NOMO-1 (cell line): ENCODE measurements at regions not wholly inside any gene's neighbourhood (a gene's known extent, or its start where the extent isn't known, plus 50 kb on each side); places are given as distances from the start of the nearest gene placed in this dataset.
"Not testable (repeated sequence)": the region's sequence is repeated elsewhere in the genome, so short reads cannot be mapped to it uniquely, and the experiment has no call there.

Experiments used
- DNase-seq, 2 experiments: peaks; one replicate each; lab custom pipeline; 2025; ENCODE audit not compliant: unreplicated experiment in 2 of 2; lab: John Stamatoyannopoulos, UW

DNA sequence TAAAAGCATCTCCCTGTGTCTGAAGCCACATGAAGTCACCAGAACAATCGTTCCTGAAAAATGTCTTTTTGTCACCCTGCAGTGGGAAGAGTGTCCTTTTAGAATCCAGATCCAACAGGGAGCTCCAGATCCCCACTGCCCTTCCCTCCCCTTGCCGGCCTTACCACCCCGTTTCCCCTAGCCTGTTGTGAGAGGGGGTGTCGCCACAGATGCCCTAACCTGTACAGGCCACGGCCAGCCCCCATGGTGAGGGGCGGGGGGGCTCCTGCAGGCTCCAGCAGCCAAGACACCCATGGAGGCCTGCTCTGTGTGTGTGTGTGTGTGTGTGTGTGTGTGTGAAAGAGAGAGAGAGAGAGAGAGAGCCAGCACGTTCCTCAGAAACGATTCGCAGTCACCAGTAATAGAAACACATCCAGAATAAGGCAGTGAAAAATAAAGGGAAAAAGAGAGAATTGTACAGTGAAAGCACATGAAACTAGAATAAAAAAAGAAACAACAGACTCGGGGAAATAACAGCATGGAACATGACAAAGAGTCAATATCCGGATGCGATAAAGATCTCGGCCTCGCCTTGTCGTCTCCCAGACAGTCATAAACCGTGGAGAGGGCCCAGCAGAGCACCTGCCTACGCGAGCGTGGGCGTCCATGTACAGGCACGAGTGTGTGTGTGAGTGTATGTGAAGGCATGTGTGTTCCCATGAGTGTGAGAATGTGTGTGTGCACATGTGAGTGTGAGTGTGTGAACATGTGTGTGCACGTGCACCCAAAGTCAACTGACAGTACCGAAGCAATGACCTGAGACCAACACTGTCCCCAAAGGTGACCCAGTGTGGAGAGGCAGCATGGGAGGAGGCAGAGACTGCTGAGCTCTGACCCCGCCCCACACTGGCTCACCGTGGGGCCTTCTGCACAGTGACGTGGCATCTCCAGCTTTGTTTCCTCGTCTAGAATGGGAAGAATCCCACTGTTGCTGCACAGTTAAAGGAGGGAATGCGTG, 303.8 kb downstream of the NPHP4 start:
- no peak for DNase-seq

DNA sequence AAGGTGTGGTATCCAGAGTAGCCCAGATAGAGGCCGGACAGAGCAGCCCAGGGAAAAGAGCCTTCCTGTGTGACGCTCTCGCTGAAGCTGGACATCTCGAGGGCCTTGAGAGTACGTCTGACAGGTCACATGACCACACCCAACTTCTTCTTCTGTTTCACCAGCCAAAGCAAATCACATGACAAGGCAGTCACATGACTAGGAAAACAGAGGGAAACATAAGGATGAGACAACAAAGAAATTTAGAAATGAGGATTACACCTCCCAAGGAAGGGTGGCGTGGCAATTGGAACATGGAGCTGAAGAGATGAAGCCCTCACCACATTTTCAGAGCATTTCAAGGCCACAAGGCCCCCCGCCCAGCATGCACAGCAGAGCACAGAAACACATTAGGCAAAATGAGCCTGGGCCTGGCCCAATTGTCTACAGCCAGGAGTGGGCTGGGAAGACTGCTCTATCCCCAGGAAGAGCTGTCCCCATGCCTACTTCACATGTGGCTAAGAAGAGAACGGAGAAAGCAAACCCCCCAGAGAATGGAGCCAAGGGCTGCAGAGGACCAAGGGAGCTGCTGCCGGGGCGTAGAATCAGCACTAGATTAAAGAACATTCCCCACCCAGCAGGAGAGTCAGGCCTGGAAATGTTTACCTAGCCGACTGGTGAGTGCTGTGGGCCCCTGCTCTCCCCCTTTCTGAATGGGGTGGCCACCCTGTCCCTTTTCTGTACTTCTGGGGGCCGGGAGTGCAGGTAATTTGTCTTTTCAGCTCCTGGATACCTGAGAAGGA, 305.1 kb downstream of the NPHP4 start:
- DNase-seq: no peak

GRCh38 chr1:5686195-5686594, 306.0 kb downstream of the NPHP4 start:
- no peak for DNase-seq

DNA sequence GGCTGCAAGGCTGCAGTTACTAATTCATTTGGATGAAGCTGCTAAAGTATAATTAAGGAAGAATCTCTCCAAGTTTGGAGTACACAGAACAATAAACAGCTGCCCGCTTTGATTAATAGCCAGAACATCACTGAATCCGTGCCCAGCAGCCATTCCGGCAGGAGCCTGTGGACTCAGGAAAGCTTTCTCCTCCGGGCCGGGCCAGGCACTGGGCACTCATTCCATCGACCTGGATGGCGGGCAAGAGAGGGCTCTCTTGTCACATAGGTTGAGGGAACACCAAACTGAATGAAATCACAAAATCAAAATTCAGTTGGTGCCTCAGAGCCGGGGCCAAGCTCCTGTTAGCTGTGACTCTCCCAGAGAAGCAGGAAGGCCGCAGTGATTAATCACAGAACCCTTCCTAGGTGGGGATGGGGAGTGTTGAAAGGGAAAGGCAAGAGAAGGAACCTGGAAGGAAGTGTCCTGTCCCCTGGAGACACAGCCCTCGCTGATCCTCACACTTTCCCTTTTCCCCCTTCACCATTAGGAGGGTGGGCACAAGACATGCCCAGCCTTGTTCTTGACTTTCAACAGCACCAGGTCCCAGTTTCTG, 306.7 kb downstream of the NPHP4 start:
- DNase-seq: no peak

DNA sequence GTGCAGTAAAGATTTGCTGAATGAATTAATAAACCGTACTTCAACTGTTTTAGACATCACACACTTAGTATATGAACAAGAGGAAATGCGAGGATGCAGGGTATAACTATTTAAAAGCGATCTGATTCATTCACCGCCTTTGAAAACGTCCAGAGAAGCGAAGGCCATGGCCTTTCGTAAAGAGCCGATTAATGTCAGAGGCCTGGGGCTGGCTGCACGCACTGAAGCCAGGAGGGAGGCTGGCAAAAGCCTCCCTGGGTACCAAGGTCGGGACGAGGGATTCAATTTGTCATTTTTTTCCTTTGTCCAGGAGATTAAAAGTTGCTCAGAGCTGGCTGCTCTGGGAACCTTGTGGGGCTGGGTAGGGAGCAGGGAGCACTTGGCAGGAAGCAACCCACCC, 307.4 kb downstream of the NPHP4 start:
- no peak for DNase-seq

GRCh38 chr1:5683446-5683845, 308.8 kb downstream of the NPHP4 start:
- no peak for DNase-seq

- DNase-seq: no peak
Measured at GRCh38 chr1:5682626-5683225, 309.5 kb downstream of the NPHP4 start.

- DNase-seq: no peak
Measured at GRCh38 chr1:5681654-5682053, 310.6 kb downstream of the NPHP4 start.

DNA sequence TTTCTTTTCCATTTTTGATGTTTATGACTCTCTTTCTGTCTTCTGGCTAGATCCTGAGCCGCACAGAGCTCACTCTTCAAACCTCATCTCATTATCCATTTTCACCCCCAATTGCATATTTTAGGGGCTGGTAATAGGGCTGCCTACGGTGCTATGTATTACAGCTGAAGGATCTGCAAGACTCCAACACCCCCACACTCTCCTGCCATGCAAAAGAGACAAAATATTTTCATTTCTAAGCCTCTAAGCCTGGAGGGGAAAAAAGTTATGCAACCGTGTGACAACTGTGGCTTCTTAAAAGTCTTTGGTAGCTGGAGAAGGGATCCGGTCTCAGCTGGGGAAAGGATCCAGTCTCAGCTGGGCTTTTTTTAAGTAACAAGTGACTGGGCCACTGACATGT, 311.6 kb downstream of the NPHP4 start:
- no peak for DNase-seq

DNA sequence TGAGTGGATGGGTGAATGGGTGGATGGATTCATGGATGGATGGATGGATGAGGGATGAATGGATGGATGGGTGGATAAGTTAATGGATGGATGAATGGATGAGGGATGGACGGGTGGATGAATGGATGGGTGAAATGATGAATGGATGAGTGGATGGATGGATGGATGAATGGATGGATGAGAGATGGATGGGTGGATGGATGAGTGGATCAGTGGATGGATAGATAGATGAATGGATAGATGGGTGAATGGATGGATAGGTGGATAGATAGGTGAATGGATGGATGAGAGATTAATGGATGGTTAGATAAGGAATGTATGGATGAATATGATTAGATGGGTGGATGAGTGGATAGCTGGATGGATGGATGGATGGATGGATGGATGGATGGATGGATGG, 313.5 kb downstream of the NPHP4 start:
- DNase-seq: no peak

DNA sequence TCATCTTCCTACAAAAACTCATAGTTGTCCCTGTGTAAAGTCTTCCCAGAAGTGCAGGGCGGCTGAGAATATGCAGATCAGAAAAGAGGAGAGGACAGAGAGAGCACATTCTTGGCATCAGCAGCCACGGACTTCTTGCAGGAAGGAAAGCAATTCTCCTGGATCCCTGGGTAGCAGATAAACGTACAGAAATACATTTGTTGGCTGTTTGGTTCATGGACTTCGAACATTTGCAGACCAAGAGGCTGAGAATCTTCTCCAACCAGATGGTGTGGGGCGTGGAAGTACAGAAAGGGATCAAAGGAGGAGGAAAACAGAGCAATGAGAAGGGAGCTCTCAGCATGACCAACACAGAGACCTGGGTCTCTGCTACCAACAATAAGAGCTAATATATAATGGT, 319.9 kb downstream of the NPHP4 start:
- DNase-seq: not testable (repeated sequence)

DNA sequence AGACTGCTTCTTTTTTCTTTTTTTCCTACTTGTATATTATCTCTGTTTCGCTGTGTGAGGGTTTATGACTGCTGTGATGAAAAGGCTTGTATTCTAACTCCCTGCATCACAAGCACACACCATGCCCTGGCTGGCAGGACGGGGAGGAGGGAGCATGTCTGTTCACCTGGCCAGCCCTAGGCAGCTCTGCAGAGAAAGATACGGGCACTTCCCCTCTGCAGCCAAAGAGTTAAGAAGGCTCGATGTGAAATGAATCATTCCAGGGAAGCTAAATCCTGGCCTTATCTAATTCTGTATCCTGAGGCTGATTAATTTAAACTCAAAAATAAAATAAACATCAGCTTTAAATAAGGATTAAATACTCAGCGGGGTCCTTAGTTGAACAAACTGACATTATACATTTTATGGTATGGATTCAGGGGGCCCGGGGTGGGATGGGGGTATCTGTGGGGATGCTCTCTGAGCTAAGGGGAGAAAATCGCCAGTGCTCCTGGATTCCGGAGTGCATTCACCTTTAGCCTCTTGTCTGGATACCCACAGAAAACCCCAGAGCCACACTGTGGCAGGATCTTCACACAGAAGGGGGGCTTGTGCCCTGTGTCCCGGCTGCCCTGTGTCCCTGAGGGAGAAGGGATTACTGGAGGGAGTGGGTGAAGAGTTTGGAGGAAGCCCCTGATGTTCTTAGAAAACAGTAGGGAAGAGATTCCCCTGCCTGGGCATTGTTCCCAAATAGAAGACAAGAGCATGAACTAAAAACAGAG, 321.5 kb downstream of the NPHP4 start:
- no peak for DNase-seq

DNA sequence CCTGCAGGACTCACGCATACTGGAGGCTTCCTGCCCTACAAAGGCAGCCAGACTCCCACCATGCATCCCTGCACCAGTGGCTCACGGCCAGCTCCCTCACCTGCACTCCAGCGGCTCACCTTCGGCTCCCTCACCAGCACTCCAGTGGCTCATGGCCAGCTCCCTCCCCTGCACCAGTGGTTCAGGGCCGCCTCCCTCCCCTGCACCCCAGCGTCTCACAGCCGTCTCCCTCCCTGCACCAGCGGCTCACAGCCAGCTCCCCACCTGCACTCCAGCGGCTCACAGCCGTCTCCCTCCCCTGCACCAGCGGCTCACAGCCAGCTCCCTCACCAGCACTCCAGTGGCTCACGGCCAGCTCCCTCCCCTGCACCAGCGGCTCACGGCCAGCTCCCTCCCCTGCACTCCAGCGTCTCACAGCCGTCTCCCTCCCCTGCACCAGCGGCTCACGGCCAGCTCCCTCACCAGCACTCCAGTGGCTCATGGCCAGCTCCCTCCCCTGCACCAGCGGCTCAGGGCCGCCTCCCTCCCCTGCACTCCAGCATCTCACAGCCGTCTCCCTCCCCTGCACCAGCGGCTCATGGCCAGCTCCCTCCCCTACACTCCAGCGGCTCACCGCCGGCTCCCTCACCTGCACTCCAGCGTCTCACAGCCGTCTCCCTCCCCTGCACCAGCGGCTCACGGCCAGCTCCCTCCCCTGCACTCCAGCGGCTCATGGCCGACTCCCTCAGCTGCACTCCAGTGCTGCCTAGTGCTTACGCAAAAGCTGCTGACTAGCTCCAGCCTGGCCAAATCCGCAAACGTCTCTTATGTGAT, 324.5 kb downstream of the NPHP4 start:
- DNase-seq: no peak

DNA sequence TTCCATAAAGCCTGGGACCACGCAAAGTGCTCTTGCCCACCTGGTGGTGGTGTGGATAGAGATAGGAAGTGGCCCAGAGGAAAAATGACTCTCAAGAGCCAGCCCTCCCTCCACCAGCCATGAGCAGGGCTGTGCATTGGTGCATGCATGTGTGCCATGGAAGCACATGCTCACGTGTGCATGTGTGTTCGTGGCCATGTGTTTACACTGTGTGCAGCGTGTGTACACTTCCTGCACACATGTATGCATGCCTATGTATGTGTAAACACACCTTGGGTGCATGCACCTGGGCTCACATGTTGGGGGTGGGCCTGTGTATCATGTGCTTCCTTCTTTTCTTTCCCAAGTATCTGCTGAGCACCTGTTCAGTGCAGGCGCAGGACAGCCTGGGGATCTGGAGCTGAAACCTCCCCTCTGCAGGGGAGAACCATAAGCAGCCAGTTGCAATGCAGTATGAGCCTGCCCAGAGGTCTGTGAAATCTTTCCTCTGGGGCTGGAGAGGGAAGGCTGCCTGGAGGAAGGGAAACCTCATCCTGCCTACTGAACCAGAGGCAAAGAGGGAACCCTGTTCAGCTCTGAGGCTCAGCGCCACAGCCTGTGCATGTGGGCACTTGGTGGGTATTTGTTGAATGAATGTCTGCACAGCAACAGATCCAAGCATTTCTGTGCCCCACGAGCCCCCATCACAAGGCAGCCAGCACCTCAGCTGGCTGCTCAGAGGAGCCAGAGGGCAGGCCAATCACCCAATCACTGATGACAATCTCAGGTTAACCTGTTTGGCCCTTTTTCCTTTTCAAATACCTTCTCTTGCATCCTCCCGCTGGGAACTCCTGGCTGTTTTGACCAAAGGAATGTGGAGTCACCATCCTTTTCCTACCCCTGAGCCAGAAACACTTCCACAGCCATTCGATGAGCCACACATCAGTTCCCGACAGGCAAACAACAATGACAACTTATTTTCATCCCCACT, 327.0 kb downstream of the NPHP4 start:
- DNase-seq: no peak

DNA sequence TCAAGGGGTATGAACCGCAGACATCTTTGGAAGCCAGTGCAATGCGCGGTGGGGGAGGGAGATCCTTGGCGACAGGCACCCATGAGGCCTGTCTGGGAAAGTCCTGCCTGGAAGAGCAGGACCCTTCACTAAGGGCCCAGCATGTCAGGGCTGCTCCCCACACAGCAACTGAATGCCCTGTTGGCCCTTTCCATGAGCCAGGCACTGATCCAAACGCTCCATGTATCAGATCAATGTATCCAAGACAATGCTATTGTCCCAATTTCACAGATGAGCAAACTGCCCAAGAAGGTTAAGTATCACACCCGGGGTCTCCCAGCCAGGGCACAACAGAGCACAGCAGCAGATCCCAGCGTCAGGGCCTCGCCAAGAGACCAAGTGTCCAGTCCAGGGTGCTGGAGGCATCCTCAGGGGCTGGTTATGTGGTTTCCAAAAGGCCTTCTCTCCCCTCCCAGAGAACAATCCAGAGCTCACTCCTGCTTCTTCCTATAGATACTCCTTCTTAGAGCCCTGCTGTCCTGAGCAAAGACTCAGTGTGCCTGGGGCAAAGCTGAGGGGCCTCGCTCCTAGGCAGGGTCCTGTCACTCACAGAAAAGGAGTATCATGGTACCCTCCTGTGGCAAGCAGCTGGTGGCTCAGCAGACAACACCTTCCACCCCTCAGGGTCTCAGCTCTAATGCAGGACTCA, 328.0 kb downstream of the NPHP4 start:
- no peak for DNase-seq

DNA sequence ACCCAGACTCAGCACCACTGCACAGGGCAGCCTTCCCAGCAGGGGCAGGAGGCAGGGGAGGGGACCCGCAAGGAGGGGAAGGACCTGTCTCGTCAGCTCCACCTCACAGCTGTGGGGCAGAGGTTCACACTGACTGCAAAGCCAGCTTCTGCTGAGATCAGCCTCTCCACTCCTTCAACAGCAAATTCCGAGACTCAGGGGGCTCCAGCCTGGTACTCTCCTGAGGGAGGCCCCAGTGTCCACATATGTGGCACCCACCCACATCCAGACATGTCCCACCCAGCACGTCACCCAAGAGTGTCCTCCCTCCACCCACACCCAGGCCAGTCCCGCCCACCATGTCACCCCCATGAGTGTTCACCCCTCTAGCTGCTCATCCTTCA, 329.5 kb downstream of the NPHP4 start:
- no peak for DNase-seq

GRCh38 chr1:5662086-5662743, 330.0 kb downstream of the NPHP4 start:
- DNase-seq: no peak
